HuH-7.5 (cell line): ENCODE measurements at regions not wholly inside any gene's neighbourhood (a gene's known extent, or its start where the extent isn't known, plus 50 kb on each side); places are given as distances from the start of the nearest gene placed in this dataset.

ENCODE experiments used
- DNase-seq: peaks from one replicate; pipeline ENCODE4 v3.0.0; 2011; ENCODE audit warnings: low spot score

DNA sequence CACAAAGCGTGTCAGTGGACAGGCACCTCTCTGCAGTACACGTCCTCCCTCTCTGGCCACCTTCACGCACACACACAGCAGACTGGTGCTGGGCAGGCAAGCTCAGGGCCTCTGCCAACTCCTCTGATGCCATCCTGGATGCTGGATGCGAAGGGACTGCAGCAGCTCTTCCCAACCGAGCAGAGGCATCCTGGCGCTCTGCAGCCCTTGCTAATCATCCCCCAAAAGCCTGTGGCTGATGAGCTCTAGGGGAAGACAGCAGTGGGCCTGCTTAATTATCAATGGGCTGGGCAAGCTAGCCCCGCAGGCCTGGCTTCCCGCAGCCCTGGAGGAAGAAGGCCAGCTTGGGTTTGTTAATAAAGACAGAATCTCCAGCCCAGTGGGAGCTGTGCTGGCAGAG is 71.3 kb upstream of the TEX51 start:
- DNase-seq = no peak

GRCh38 chr2:126828051-126828450 is 70.6 kb upstream of the TEX51 start:
- DNase-seq = no peak

DNA sequence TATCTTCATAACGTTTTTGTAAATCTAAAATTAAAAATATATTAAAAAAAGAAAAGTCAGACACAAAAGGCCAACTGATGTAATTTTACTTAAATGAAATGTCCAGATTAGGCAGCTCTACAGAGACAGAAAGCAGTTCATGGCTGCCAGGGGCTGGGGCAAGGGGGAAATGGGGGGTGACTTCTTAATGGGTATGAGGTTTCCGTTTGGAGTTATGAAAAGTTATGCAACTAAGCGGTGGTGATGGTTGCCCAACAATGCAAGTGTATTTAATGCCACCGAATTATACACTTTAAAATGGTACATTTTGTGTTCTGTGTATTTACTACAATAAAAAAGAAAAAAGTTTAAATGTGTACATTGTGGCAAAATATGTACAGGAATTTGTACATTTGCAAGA is 70.2 kb upstream of the TEX51 start:
- DNase-seq = no peak

DNA sequence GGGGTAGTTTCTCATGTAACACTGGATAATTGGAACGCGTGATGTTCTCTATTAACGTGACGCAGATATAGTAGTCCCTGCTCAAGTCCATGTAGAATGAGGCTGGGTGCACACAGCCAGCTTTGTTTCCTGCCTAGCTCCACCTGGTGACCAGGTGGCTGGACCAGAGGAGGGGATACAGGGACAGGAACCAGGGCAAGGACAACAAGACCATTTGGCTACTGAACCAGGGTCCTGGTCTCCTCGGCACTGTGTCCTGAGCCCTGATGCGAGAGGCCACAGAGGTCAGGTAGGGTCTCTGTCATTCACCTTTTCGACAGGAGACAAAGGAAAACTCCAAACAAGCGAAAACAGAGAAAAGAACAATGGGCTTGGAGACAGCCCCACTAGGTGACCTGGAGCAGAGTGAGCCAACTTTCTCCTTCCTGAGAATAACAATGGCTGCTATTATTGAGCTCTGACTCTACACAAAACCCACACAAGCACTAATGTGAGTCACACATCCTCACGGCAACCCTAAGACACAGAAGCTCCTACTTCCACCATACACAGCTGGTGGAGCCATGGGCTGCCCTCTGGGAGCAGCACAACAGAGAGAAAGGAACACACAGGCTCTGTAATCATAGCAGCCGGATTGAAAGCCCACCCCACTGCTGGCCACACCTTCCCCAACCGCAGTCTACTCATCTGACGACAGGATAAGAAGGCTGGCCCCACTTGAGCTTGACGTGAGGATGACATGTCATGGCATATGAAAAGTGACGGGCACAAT is 67.3 kb upstream of the TEX51 start:
- DNase-seq = no peak

DNA sequence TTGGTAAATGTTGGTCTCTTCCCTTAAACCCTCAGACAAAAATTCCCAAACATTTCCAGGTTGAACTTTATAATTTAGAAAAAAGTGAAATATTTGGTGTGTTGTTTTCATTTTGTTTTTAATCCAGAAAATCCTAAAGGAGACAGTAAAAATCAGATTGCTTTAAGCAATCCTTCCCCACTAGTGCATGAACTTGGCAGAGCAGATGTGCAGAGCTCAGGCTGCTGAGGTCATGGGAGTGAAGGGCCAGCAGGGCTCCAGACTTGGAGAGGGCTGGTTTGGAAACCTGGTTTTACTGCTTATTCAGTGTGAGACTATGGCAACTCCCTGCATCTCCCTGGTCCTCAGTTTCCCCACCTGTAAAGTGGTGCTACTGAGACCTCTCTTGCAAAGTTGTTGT is 66.7 kb upstream of the TEX51 start:
- DNase-seq = no peak

DNA sequence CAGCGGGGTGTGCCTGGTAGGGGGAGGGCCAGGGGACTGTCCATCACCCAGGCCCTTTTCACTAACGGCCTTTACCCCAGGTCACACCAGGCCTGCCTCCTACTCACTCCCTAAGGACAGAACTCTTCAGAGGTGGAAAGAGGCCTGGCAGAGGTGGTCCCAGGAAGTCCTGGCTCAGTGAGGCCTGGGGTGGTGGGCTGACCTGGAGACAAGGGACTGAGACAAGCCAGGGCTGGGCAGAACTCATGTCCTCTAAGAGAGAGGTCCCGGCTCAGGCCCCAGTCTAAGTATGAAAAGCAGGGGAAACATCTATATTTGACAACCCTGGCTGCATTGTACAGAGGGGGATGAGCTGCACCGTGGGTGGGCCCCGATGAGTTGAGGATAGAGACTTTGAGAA is 65.9 kb upstream of the TEX51 start:
- DNase-seq = no peak

DNA sequence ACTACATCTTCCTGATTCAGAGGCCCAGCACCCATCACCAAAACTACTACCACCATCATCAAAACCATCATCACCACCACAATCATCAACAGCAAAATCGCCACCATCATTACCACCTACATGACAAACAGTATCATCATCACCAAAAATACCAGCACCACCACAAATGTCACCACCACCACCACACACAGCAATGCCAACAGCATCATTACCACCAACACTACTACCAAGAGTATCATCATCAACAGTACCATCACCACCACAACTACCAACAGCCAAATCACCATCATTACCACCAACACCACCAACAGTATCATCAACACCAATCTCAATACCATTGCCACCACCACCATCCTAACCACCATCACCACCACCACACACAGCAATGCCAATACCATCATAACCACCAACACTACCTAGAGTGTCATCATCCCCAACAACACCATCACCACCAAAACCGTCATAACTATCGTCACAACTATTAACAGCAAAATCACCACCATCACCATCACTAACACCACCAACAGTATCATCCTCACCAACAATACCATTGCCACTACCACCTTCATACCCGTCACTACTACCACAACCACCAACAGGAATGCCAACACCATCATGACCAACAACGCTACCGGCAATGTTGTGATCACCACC is 64.6 kb upstream of the TEX51 start:
- DNase-seq = no peak

DNA sequence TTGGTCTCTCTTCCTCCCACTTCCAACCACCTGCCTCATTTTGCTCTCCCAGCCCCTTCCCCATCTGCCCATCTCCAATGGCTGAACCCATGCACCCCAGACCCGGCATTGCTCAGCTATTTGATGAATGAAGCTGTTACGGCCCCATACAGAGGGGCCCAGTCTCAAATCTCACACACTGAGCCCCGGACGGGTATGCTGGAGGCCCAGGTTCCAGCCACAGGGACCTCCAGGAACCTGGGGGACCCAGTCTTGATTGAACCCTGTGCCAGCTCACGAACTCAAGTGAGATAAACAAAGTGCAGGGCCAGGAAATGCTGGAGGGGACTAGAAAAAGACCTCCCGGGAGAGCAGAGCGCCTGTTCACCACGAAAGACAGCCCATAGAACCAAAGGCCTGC is 63.4 kb upstream of the TEX51 start:
- DNase-seq = no peak

DNA sequence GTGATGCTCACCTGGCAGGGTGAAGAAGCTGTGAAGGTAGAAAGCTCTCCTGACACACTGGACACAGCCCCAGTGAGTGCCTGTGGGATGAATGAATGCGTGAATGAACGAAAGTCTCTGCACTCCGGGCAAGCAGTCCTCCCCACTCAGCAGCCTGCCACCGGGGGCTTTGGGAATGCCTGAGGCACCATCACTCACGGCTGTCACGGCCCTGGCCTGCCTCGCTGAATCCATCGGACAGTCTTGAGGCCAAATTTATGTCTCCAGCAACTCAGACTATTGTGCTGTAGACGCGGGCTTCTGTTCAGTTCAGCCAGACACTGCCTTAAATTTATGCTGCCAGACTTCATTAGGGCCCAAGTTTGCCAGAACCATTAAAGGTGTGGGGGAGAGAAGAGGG is 62.9 kb upstream of the TEX51 start:
- DNase-seq = no peak

DNA sequence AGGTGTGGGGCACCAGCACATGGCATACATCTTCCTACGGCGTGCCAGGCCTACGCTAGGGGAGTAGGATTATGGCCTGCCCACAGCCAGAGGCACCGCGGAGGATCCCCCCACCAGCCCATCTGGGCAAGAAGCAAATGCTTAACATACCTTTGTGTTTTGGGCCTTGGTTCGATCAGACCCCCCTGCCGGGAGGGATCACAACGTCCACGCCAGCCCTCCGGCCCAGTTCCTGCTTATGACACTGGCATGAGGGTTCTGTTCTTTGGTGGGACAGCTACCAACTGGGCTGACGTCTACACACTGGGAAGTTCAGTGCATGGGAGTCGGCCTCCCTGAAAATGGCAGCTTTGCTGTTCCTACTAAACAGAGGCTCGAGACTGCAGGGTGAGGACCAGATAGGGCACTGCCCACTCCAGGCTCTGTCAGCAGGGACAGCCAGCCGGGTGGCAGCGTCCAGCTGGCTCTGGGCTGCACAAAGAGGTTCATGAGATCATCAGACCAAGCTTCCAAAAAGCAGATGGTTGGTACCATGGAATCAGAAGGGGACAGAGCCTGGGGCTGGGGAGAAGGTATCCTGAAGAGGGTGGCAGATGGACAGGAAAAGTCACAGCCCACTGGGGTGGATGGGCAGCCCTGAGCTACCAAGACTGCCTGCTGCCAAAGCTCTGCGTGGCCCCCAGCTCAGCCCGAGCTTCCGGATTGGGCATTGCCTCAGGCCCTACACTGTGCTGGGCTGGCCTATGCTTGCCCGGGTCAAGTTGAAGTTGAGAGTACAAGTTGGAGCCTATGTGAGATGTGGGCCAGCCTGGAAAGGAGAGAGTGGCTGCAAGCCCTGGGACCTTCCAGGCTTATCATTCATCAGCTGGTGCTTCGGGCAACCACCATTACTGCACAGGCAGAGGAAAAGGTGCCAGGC is 61.7 kb upstream of the TEX51 start:
- DNase-seq = no peak

- no peak for DNase-seq
Measured at GRCh38 chr2:126837966-126838715, 60.5 kb upstream of the TEX51 start.

DNA sequence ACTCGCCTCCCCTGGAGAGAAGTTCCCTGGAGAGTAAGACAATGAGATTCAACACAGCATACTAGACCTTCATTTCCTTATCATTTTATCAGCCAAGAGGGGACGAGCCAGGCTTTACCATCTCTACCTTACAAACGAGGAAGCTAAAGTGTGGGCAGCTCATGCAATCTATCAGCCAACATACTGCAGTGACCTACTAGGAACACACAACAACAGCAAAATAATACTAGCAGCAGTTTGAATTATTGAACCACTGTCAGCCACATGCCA is 60.0 kb upstream of the TEX51 start:
- no peak for DNase-seq

DNA sequence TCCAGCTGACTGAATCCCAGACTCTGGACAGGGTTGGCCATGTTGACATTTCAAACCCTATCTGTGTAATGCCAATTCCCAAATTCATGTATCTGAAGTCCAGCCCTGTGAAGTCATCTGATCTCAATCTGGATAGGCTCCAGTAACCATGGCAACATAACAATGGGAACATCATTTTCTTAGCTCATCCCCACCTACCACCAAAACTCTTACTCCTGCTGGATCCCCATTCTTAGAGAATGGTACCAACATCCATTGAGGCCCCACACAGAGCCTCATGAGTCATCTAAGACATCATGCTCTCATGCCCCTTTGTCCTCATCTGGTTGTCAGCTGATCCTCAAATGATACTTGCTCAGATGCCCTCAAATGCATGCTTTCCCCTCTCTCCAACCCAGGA is 58.9 kb upstream of the TEX51 start:
- no peak for DNase-seq

DNA sequence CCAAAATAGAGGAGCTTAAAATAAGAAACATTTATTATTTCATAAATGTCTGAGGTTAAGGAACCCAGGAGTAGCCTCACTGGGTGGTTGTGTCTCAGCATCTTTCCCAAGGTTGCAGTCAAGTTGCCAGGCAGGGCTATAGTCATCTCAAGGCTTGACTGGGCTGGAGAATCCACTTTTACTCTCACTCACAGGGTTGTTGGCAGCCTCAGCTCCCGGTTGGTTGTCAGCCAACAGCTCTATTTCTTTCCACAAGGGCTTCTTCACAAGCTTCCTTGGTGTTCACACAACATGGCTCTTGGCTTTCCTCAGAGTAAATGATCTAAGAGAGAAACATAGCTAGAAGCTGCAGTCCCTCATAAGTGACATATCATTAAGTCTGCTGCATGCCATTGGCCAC is 55.6 kb upstream of the TEX51 start:
- no peak for DNase-seq

GRCh38 chr2:126846241-126846640 is 52.4 kb upstream of the TEX51 start:
- DNase-seq = no peak
